ENCODE measurements at regions not wholly inside any gene's neighbourhood (a gene's known extent, or its start where the extent isn't known, plus 50 kb on each side); places are given as distances from the start of the nearest gene placed in this dataset.
"Not testable (repeated sequence)": the region's sequence is repeated elsewhere in the genome, so short reads cannot be mapped to it uniquely, and the experiment has no call there.

- not testable (repeated sequence) for TF ChIP-seq CTCF, POLR2A, EP300 (IDR thresholded peaks at IDR 0.05)
Observed at GRCh38 chr14:37784203-37784826, 188.9 kb downstream of the TTC6 start.
